HPDE6-E6E7 (cell line): ENCODE measurements at regions not wholly inside any gene's neighbourhood (a gene's known extent, or its start where the extent isn't known, plus 50 kb on each side); places are given as distances from the start of the nearest gene placed in this dataset.
"Not testable (repeated sequence)": the region's sequence is repeated elsewhere in the genome, so short reads cannot be mapped to it uniquely, and the experiment has no call there.

ENCODE experiments used
- DNase-seq: peaks from one replicate; pipeline ENCODE4 v3.0.0; 2011; ENCODE audit warnings: missing footprints; ENCODE audit errors: extremely low spot score

GRCh38 chr4:163693211-163693610, 198.7 kb downstream of the TMA16 start:
- no peak for DNase-seq

GRCh38 chr4:163693776-163694175, 199.3 kb downstream of the TMA16 start:
- DNase-seq, result peak; percentile 28

DNA sequence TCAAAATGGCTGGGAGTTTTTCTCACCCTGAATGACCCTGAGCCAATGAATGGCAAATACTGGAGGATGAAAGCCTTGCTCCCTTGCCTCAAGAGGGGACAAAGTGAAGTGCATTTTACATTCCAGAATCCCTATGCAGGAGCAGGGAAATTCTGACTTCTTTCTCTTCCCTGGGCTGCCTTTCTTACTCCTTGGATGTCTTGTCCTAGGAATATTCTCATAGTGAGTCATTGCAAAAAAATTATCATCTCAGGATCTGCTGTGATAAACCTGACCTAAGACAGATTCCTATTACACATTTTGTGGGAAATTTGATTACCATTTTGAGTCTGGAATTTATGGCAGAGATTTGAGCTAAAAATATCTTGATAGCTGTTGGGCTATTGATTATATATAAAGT, 199.9 kb downstream of the TMA16 start:
- DNase-seq, result no peak

DNA sequence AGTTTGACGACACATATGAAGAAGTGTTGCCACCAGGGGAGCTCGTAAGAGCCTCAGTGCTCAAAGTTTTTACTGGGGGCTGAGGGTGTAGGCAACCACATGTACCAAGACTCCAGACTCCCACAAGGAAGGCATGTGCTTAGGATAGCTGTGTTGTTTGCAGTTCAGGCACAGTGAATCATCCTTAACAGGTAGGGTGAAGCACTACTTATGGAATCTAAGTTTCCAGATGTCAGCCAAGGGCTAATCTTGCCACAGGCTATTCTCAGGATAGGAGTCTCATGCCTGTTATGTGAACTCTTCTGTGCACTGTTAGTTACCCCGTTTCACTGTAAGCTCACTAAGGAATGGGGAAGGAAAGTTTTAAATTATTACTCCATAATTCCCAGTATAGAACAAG, 202.6 kb downstream of the TMA16 start:
- DNase-seq, result peak; percentile 23

GRCh38 chr4:163700383-163700782, 205.9 kb downstream of the TMA16 start:
- not testable (repeated sequence) for DNase-seq

DNA sequence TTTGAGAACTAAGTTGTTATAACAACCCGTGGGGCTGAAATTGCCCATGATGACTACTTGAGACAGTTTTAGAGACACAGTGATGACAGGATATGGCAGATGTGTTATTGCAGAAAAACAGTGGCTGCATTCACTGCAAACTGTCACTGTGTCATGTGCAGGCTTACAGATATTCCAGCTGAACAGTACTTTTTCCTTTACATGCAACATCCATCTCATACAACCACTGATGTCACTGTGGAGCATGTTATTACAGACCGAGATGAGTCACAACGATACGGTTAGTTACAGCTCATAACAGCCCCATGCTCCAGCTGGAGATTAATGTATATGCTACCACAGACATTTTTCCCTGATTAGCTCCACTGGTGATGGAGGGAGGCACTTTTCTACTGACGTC, 207.4 kb downstream of the TMA16 start:
- no peak for DNase-seq

DNA sequence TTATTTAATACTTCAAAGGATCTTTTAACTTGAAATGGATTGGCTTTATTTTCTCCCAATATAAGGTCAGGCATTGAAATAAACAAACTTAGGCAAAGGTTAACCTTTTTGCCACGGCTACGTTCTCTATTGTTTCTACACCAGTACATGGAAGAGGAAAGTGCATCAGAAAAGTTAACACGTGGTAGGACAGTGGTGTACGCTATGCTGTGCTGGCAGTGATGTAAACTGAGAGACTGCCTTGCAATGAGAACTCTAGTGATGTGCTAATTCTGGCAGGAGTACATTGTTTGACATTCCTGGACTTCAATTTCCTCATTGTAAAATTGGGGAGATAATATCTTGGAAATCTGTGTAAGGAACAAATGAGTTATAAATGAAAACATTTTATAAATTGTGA, 208.2 kb downstream of the TMA16 start:
- DNase-seq, result no peak

DNA sequence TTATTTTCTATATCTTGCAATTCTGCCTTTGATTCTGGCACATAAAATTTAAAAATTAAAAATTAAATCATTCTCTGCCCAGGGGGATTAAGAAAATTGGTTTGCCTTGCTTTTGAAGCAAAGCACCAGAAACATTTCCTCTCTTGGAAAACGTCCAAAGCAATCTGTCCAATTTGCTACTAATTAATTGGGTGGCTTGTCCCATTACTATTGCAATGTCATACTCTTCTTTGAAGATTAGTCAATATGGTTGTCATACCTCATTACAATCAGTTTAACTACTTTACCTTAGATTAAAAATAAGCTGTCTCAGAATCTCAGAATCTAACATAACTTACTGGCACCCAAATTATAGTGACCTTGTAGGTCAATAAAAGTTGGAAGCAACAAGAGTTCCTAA, 208.8 kb downstream of the TMA16 start:
- no peak for DNase-seq

DNA sequence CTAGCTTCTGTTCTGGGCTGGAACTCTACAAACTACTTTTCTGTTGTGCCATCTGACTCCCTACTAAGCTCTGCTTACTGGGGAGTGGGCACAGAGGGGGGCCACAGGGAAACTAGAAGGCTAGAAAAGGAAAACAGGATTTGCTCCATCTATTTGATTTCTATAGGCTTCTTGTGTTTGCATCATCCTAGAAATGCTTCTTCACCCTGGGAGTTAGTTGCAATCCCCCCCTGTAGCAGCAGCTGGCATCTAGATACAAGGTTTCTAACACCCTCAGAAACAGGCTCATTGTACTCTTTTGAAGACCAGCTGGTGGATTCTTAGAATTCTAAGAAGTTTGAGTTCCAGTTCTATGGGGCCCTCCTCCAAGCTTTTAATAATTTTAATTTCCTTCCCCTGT, 213.4 kb downstream of the TMA16 start:
- no peak for DNase-seq

GRCh38 chr4:163709601-163710000, 215.1 kb downstream of the TMA16 start:
- DNase-seq, result no peak

- no peak for DNase-seq
These were observed 215.7 kb downstream of the TMA16 start for GRCh38 chr4:163710158-163710557.

DNA sequence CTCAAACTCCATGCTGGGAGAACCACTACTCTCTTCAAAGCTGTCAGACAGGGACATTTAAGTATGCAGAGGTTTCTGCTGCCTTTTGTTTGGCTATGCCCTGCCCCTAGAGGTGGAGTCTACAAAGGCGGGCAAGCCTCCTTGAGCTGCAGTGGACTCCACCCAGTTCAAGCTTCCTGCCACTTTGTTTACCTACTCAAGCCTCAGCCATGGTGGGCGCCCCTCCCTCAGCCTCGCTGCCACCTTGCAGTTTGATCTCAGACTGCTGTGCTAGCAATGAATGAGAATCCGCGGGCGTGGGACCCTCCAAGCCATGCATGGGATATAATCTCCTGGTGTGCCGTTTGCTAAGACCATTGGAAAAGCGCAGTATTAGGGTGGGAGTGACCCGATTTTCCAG, 230.0 kb downstream of the TMA16 start:
- DNase-seq, result not testable (repeated sequence)

DNA sequence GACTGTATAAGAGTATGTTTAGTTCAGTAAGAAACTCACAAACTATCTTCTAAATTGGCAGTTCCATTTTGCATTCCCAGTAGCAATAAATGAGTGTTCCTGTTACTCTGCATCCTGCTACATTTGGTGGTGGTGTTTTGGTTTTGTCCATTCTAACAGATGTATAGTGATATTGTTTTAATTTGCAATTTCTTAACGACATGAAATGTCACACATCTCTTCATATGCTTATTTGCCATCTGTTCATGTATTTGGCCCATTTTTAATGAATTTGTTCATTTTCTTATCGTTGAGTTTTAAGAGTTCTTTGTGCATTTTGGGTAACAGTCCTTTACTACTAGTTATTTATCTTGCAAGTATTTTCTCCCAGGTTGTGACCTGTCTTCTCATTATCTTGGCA, 232.2 kb downstream of the TMA16 start:
- DNase-seq, result no peak

DNA sequence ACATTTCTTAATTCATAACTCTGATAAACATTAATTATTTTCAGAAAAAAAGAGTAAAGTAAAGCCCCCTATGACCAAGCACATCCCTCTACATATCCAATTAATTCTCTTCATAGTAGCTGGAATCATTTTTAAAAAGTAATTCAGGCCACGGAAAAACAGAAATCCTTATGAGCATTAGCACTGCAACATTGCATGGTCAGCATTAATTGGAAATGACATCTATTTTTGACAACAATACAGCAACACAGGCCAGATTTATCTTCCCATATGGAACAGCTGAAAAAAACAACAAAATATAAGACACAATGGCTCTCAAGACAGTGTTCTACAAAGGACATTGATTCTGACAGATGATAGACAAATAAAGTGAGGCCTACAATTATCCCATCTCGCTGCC, 236.6 kb downstream of the TMA16 start:
- DNase-seq, result no peak

- DNase-seq, result no peak
These were observed 238.0 kb downstream of the TMA16 start for GRCh38 chr4:163732473-163732872.

DNA sequence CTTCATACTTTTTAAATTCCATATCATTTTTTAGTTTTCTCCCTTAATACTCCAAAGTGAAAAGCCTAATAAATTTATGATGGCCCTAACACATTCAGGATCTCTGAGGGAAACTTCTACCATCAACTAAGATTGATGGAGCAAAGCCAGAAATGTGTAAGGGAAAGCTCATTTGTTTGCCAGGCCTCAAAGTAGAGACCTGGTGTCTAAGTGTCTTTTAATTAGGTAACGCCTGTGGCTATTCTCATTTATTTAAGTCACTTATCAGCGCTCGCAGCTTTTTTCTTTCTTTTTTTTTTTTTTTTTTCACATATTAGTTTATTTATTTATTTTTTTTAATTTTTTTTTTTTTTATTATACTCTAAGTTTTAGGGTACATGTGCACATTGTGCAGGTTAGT, 242.4 kb downstream of the TMA16 start:
- no peak for DNase-seq

- DNase-seq, result not testable (repeated sequence)
These were observed 243.4 kb downstream of the TMA16 start for GRCh38 chr4:163737846-163738245.

- no peak for DNase-seq
These were observed 244.0 kb downstream of the TMA16 start for GRCh38 chr4:163738521-163738920.

- DNase-seq, result no peak
These were observed 250.4 kb downstream of the TMA16 start for GRCh38 chr4:163744861-163745260.

DNA sequence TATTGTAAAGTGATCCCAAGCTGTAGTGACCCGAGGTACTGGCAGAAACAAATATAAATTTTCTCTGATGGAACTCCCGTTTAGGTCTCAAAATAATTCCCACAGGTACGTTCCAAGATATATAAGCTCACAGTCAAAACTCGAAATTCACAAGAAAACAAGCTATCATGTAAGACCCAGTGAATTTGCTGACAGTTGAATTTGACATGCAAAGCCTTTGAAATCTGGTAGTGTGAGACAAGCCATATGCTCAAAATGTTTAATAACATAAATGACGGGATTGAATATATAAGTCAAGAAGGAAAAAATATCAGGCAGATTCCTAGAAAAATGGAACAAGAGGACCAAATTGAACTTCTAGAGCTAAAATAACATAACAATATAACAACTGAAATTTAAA, 252.8 kb downstream of the TMA16 start:
- no peak for DNase-seq

DNA sequence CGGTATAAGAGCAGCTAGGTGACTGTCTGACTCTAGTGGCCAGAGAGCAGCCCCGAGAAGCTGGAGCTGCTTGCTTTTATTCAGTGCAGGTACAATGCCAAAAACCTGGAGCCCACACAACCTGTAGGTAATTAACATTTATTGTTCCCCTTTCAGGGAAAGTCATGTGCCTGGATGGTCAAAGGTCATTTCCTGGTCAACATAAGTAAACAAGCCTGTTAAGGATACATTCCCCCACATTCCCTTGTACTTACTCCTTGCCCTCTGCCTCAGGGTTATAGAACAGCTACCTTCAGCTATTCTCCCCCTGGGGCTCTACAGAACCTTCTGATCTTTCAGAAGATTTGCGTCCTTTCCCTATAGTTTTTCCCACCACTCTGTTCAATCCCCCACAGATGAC, 253.4 kb downstream of the TMA16 start:
- DNase-seq, result no peak

DNA sequence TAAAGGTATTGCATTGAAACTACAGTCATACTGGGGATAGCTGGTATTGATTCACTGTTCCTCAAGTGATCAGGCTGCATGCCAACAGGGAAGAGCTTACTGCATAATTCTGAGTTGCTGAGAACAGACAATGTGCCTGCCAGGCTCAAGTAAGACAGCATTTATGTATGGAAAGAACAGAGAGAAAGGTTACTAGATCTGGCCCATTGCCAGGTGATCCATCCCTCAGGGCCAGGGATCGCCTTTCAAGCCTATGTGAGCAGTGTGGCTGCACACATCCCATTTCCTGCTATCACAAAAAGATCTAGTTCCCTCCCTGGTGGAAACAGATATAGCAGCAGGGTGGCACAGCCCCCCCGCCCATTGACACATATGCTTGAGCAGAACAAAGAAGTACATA, 254.0 kb downstream of the TMA16 start:
- DNase-seq, result peak; percentile 16

- no peak for DNase-seq
These were observed 260.5 kb downstream of the TMA16 start for GRCh38 chr4:163755013-163755412.

GRCh38 chr4:163757219-163757618, 262.7 kb downstream of the TMA16 start:
- no peak for DNase-seq

GRCh38 chr4:163758032-163758431, 263.5 kb downstream of the TMA16 start:
- DNase-seq, result no peak
